Right kidney (tissue), 1 donor: ENCODE measurements at regions not wholly inside any gene's neighbourhood (a gene's known extent, or its start where the extent isn't known, plus 50 kb on each side); places are given as distances from the start of the nearest gene placed in this dataset.
"Not testable (repeated sequence)": the region's sequence is repeated elsewhere in the genome, so short reads cannot be mapped to it uniquely, and the experiment has no call there.

Experiments used
- DNase-seq: peaks from one replicate; pipeline ENCODE4 v3.0.0-alpha.2; 2016

GRCh38 chr3:98644168-98644567, 50.8 kb upstream of the CPOX start:
- no peak for DNase-seq

GRCh38 chr3:98645039-98645438, 51.6 kb upstream of the CPOX start:
- no peak for DNase-seq

- DNase-seq: no peak
These were observed 53.3 kb upstream of the CPOX start for GRCh38 chr3:98646680-98647079.

GRCh38 chr3:98647197-98647596, 53.8 kb upstream of the CPOX start:
- no peak for DNase-seq

- no peak for DNase-seq
These were observed 57.8 kb upstream of the CPOX start for GRCh38 chr3:98650971-98651779.

DNA sequence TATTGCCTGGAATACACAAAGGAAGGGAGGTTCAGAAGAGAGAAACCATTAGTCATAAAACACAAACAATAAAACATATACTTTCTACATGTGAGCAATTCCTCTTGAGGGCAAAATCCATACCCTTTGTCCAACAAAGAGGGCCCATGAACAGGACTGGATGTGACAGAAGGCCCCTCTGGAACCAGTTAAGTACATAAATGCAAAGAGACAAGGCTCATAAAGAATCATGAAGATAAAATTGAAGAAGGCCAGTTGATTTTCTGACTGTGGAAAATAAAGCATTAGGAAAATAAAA, 58.3 kb upstream of the CPOX start:
- no peak for DNase-seq

GRCh38 chr3:98655666-98656065, 62.3 kb upstream of the CPOX start:
- DNase-seq: no peak

DNA sequence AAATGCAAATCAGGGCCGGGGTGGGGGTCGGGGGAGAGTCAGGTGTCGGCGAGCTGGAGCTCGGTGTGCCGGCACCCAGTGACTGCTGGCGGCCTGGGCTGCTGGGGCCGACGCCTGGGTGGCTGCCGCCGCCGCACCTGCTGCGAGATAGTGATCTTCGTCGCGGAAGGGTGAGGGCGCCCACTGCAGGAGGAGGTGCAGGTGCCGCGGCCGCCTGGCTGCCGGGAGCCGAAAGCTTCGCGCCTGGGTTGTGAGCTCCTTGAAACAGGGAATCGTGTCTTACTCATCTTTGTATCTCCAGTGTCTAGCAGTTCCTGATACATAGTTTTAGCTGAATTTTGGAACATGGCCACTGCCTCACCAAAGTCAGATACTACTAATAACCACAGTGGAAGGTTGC, 64.0 kb upstream of the CPOX start:
- peak; percentile 18 for DNase-seq

GRCh38 chr3:98662699-98663098, 69.3 kb upstream of the CPOX start:
- DNase-seq: no peak

DNA sequence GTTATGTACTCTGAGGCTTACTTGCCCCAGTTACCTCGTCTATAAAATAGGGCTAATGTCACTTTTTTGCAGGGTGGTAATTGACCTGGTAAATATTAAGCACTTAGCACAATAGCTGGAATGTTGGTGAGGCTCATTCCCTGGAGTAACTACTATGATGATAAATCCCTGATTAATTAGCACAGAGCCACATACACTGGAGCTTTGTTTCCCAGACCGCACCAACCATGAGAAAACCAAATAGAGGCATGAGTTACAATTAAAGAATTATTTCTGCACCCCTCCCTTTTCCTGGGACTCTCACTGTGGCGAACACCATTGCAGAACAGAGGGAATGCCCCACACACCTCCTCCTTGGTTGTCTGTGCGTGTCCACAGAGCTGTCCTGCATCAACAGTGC, 76.6 kb upstream of the CPOX start:
- DNase-seq: no peak

DNA sequence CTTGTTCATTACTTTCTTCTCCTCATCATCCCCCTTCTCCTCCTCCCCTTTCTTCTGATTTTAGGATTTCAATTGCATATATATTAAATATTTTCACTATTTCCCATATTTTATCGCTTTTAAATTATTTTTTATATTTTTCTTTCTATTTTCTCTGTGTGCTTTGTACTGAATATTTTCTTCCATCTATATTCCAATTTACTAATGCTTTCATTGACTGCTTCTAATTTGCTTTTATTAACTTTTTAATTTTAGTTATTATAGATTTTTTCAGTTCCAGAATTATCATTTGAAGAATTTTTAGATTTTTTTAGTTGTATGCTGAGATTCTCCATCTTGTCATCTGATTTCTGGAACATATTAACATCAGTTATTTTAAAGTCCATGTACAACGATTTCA, 83.2 kb upstream of the ST3GAL6 start:
- no peak for DNase-seq

DNA sequence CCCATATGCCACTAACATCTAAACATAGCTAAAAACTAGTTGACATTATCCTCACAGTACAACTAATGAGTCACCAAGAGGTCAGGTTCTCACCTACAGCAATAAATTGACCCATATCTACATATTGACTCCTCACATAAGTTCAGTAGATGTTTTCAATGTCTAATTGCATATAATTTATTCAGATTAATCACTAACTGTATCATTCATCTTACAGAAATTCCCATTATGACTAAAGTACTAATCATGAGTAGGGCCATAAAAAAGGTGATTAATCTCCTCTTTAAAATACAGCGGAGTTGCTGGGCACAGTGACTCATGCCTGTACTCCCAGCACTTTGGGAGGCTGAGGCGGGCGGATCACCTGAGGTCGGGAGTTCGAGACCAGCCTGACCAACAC, 82.4 kb upstream of the ST3GAL6 start:
- no peak for DNase-seq

DNA sequence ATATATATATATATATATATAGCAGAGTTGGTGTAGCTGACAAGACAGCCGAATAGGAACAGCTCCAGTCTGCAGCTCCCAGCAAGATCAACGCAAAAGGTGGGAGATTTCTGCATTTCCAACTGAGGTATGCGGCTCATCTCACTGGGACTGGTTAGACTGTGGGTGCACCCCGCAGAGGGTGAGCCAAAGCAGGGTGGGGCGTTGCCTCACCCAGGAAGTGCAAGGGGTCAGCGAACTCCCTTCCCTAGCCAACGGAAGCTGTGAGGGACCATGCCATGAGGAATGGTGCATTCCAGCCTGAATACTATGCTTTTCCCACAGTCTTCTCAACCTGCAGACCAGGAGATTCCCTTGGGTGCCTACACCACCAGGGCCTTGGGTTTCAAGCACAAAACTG, 81.7 kb upstream of the ST3GAL6 start:
- no peak for DNase-seq

GRCh38 chr3:98682391-98682790, 80.7 kb upstream of the ST3GAL6 start:
- not testable (repeated sequence) for DNase-seq

DNA sequence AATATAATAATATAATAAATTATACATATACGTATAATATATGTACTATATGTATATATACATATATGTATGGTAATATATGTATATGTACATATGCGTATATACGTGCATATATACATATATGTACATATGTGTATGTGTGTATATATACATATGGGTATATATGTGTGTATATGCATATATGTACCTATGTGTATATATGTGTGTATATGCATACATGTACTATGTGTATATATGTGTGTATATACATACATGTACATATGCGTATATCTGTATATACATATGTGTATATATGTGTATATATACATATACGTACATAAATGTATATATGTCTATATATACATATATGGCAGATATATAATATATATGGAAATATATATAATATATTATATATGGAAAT, 74.8 kb upstream of the ST3GAL6 start:
- no peak for DNase-seq

DNA sequence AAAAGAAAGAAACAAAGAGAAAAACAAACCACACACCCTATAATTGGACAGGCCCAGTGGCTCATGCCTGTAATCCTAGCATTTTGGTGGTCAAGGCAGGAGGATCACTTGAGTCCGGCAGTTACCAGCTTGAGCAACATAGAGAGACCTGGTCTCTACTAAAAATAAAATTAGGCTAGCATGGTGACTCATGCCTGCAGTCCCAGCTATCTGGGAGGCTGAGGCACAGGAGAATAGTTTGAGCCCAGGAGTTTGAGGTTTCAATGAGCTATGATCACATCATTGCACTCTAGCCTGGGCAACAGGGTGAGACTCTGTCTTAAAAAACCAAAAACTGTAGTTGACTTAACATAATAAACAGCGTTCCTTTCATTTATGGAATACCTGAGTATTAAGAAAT, 72.3 kb upstream of the ST3GAL6 start:
- DNase-seq: no peak

DNA sequence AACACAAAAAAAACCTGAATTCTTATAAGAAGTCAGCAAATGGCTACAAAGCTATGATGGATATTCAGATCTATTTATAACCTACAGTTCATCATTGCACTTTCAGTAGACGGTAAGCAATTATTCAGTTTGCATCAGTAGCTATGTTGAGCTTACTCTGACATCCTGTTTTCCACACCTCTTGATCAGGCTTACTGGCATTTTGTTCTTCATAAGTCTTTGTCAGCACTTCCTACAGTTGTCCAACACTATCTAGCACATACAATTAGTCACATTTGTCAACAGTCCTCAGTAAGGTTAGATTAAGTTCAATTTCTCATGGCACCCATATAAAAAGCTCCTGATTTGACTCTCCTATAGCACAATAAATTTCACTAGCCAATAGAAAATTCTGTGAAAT, 71.2 kb upstream of the ST3GAL6 start:
- DNase-seq: no peak

GRCh38 chr3:98692787-98693473, 70.2 kb upstream of the ST3GAL6 start:
- DNase-seq: no peak

DNA sequence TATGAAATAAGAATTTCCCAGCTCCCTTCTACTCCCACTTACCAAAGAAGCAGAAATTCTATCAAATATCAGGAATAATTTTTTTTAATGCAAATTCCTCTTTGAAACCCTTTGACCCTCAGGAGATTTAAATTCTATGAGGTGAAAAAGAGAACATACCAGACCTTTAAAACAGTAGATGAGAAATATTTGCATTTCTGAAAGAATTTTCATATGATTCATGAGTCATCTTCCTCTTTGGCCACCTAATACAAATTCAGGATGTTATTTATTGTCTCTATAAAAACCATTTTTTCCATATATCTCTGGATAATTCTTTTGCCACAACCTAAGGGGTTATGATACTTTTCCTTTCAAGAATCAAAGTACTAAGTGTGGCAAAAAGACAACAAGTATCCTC, 67.3 kb upstream of the ST3GAL6 start:
- no peak for DNase-seq

GRCh38 chr3:98696296-98696695, 66.8 kb upstream of the ST3GAL6 start:
- DNase-seq: not testable (repeated sequence)

DNA sequence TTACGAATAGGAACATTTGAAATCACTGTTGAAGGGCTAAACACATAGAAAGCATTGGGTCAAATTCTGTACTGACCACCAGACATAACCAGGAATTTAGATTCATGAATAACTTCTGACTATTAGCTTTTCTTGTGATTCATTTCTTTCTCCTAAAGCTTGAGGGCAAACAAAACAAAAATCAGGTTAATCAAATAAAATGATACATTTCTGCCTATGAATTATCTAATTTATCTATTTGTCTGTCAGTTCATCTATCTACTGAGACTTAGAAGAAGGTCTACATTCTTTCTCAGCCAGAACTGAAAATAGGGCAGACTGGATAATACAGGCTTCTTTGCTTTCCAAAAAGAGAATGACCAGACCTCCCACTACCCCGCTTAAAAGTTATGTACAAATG, 65.9 kb upstream of the ST3GAL6 start:
- no peak for DNase-seq

DNA sequence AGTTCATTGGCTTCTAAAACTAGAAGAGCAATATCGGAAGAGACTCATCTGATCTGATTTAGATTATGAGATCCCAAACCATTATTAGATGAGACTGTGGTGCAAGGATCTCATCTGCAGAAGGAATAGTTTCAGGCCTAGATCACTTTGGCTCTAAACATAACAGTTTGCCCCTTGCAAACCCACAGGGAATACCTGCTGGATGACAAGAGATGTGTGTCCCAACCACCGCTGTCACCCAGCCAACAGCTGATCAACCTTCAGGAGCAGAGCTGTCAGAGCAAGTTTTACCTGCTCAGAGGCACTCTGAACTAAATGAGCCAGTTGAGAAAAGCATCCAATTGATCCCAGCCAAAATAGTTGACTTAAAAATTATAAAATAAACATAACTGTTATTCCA, 64.0 kb upstream of the ST3GAL6 start:
- no peak for DNase-seq

- DNase-seq: no peak
These were observed 62.0 kb upstream of the ST3GAL6 start for GRCh38 chr3:98701071-98701675.

- DNase-seq: no peak
These were observed 61.0 kb upstream of the ST3GAL6 start for GRCh38 chr3:98702166-98702565.
